ENCODE measurements at regions not wholly inside any gene's neighbourhood (a gene's known extent, or its start where the extent isn't known, plus 50 kb on each side); places are given as distances from the start of the nearest gene placed in this dataset.
A peak's percentile ranks its signal among the peaks of the same experiment; 100 is the strongest.

- ATAC-seq, result peak; percentile 19; the same call in 1 of the 3 replicates
- Mint-ChIP-seq H3K36me3 (ENCODE audit: low read depth) (no peaks in the 10 kb centered on the region), H3K27ac (peak overlapping the region; percentile 20; the same call in 1 of the 2 replicates), H3K4me1 (peaks cover 53% of the 10 kb centered on the region), H3K9me3 (no peaks in the 10 kb centered on the region), H3K27me3 (ENCODE audit: insufficient read depth, low read depth, poor library complexity) (no peaks in the 10 kb centered on the region), H3K4me3 (no peak overlapping the region)
- H3K4me2 ChIP-seq, result no peak overlapping the region
- H4K20me1 ChIP-seq (replicated peaks; ENCODE audit: insufficient read depth), result no peaks in the 10 kb centered on the region
- H3K27me3 ChIP-seq (ENCODE audit: insufficient read depth), result no peaks in the 10 kb centered on the region
- H3K4me3 ChIP-seq, result no peak overlapping the region
- no peak overlapping the region for H3K27ac ChIP-seq (ENCODE audit: low read depth)
- no peaks in the 10 kb centered on the region for H3K36me3 ChIP-seq (ENCODE audit: insufficient read depth)
- H3K4me1 ChIP-seq (ENCODE audit: insufficient read depth), result peaks cover 38% of the 10 kb centered on the region
- no peak for DNase-seq (ENCODE audit: low spot score)
- no peaks in the 10 kb centered on the region for H3K79me2 ChIP-seq (replicated peaks; ENCODE audit: insufficient read depth)
- H3F3A ChIP-seq (replicated peaks; ENCODE audit: low read depth), result no peaks in the 10 kb centered on the region
- TF ChIP-seq CREB1 (CRISPR knock-in tag; IDR thresholded peaks at IDR 0.05; ENCODE audit: low read depth) (no peak), CTCF (conservative IDR thresholded peaks at IDR 0.05; ENCODE audit: low read depth in 2 of 2) (no peak), ETS1 (IDR thresholded peaks at IDR 0.05) (no peak), ZNF462 (CRISPR knock-in tag; IDR thresholded peaks at IDR 0.05) (no peak), ZNF114 (CRISPR knock-in tag; IDR thresholded peaks at IDR 0.05) (no peak), STAT1 (IDR thresholded peaks at IDR 0.05; ENCODE audit: unreplicated experiment) (no peak), EZH2phosphoT487 (IDR thresholded peaks at IDR 0.05; ENCODE audit: unreplicated experiment) (no peak), POLR2AphosphoS5 (IDR thresholded peaks at IDR 0.05; ENCODE audit: low read depth) (no peak)
- no peaks in the 10 kb centered on the region for H3K9me2 ChIP-seq (ENCODE audit: insufficient read depth)
- H2AFZ ChIP-seq, result no peak overlapping the region
Observed at GRCh38 chr3:168585544-168585943, 489.8 kb upstream of the GOLIM4 start.

Data from GM23338 (cell line).